Testis (tissue), 2 donors: ENCODE measurements at regions not wholly inside any gene's neighbourhood (a gene's known extent, or its start where the extent isn't known, plus 50 kb on each side); places are given as distances from the start of the nearest gene placed in this dataset.

Experiments used
- DNase-seq: peaks from one replicate; pipeline ENCODE4 v3.0.0-alpha.2; 2019
- H3K27ac ChIP-seq, 2 donors: fragments of 200-600 bp; sonication (generic); one replicate each; pipeline ENCODE4 v1.5.1; 2019
- H3K27me3 ChIP-seq: fragments of 200-600 bp; sonication (generic); one replicate; pipeline ENCODE4 v1.5.1; 2019
- H3K36me3 ChIP-seq: fragments of 200-600 bp; sonication (generic); one replicate; pipeline ENCODE4 v1.5.1; 2017; ENCODE audit warnings: low read depth; ENCODE audit errors: missing control alignments
- H3K4me1 ChIP-seq: fragments of 200-600 bp; sonication (generic); one replicate; pipeline ENCODE4 v1.5.1; 2019
- H3K4me3 ChIP-seq, 2 donors: fragments of 200-600 bp; sonication (generic); one replicate each; pipeline ENCODE4 v1.5.1; 2017 to 2019
- H3K9me3 ChIP-seq: fragments of 200-600 bp; sonication (generic); one replicate; pipeline ENCODE4 v1.5.1; 2017
- CTCF ChIP-seq, 3 experiments: fragments of 450-650 bp in 2 of 3; fragments of 200-600 bp in 1 of 3; sonication (generic) in 1 of 3; IDR thresholded peaks; one replicate each; pipeline ENCODE4 v1.5.1; 2016 to 2019; ENCODE audit warnings: antibody characterized with exemption in 3 of 3, mild to moderate bottlenecking in 2 of 3, moderate library complexity in 1 of 3
- POLR2A ChIP-seq: fragments of 450-650 bp; IDR thresholded peaks from one replicate; pipeline ENCODE4 v1.6.1; 2017; ENCODE audit warnings: antibody characterized with exemption, mild to moderate bottlenecking, moderate library complexity
- WGBS, 2 donors: methylation state at CpG; one replicate each; pipeline ENCODE4 v1.1.5; 2018; 5-methylcytosine and 5-hydroxymethylcytosine counted together
- intact Hi-C: fragments of 100-400 bp; cut with DNase I; formaldehyde crosslinking; loops from one replicate; pipeline ENCODE4 v1.15.1; 2023; ENCODE audit warnings: low total_unique reads

GRCh38 chr2:192487636-192488035 lies 292.9 kb upstream of the TMEFF2 start:
- Histone ChIP-seq H3K4me3 (no peak overlapping the region), H3K9me3 (no peaks in the 10 kb centered on the region), H3K27ac (no peak overlapping the region), H3K36me3 (no peaks in the 10 kb centered on the region), H3K4me1 (no peaks in the 10 kb centered on the region), H3K27me3 (no peaks in the 10 kb centered on the region)
- no peak for DNase-seq
- intact Hi-C loops, result no loop called here
- WGBS, 2 donors, result 78 to 82% methylated on average over 11 of the region's 11 CpGs
- TF ChIP-seq POLR2A (no peak), CTCF (IDR thresholded peaks at IDR 0.05) (no peak)

GRCh38 chr2:192484903-192485302 lies 290.2 kb upstream of the TMEFF2 start:
- no peak for TF ChIP-seq POLR2A
- intact Hi-C loops, result no loop called here
- H3K9me3 ChIP-seq, result no peaks in the 10 kb centered on the region
- H3K36me3 ChIP-seq, result no peaks in the 10 kb centered on the region
- H3K27ac ChIP-seq, result no peak overlapping the region
- no peaks in the 10 kb centered on the region for H3K27me3 ChIP-seq
- no peak for DNase-seq
- 88% methylated on average over 1 of the region's 1 CpG for WGBS, 2 donors
- no peak overlapping the region for H3K4me3 ChIP-seq
- no peaks in the 10 kb centered on the region for H3K4me1 ChIP-seq

GRCh38 chr2:192480984-192481383 lies 286.3 kb upstream of the TMEFF2 start:
- H3K4me1 ChIP-seq, result no peaks in the 10 kb centered on the region
- TF ChIP-seq POLR2A (no peak), CTCF (IDR thresholded peaks at IDR 0.05) (no peak)
- 75 to 87% methylated on average over 3 of the region's 3 CpGs for WGBS, 2 donors
- no peaks in the 10 kb centered on the region for H3K27me3 ChIP-seq
- intact Hi-C loops, result no loop called here
- no peak overlapping the region for H3K27ac ChIP-seq
- no peak overlapping the region for H3K4me3 ChIP-seq
- no peaks in the 10 kb centered on the region for H3K36me3 ChIP-seq
- no peaks in the 10 kb centered on the region for H3K9me3 ChIP-seq
- DNase-seq, result no peak

- Histone ChIP-seq H3K4me3 (no peak overlapping the region), H3K4me1 (no peaks in the 10 kb centered on the region), H3K9me3 (no peaks in the 10 kb centered on the region), H3K27me3 (no peaks in the 10 kb centered on the region), H3K36me3 (no peaks in the 10 kb centered on the region), H3K27ac (no peak overlapping the region)
- WGBS, 2 donors, result 0 to 5% methylated on average over 1 of the region's 1 CpG
- DNase-seq, result no peak
- TF ChIP-seq CTCF (IDR thresholded peaks at IDR 0.05), result no peak
- TF ChIP-seq POLR2A, result no peak
- intact Hi-C loops, result no loop called here
Measured at GRCh38 chr2:192473331-192473730, 278.6 kb upstream of the TMEFF2 start.

GRCh38 chr2:192471982-192472381 lies 277.2 kb upstream of the TMEFF2 start:
- no peaks in the 10 kb centered on the region for H3K4me1 ChIP-seq
- H3K9me3 ChIP-seq, result no peaks in the 10 kb centered on the region
- intact Hi-C loops, result no loop called here
- H3K27me3 ChIP-seq, result no peaks in the 10 kb centered on the region
- H3K4me3 ChIP-seq, result no peak overlapping the region
- H3K27ac ChIP-seq, result no peak overlapping the region
- no peak for DNase-seq
- TF ChIP-seq CTCF (IDR thresholded peaks at IDR 0.05) (no peak), POLR2A (no peak)
- H3K36me3 ChIP-seq, result no peaks in the 10 kb centered on the region
